Fibroblast of the aortic adventitia (primary cell): ENCODE measurements at regions not wholly inside any gene's neighbourhood (a gene's known extent, or its start where the extent isn't known, plus 50 kb on each side); places are given as distances from the start of the nearest gene placed in this dataset.
"Not testable (repeated sequence)": the region's sequence is repeated elsewhere in the genome, so short reads cannot be mapped to it uniquely, and the experiment has no call there.

ENCODE experiments used
- DNase-seq: peaks from one replicate; pipeline ENCODE4 v3.0.0-alpha.2; 2010; ENCODE audit warnings: low read depth
- H3K4me3 ChIP-seq: 2 replicates; pipeline ENCODE4 v1.5.1; 2011; ENCODE audit warnings: low read depth, mild to moderate bottlenecking, control low read depth, low read length, moderate library complexity
- CTCF ChIP-seq: IDR thresholded peaks from 2 replicates; pipeline ENCODE4 v1.5.1; 2011; ENCODE audit warnings: mild to moderate bottlenecking, low read length, control low read depth, inconsistent platforms; ENCODE audit not compliant: insufficient read depth

- H3K4me3 ChIP-seq, result no peak overlapping the region
- no peak for DNase-seq
- TF ChIP-seq CTCF, result no peak
Observed at GRCh38 chr6:155861821-155862220, 406.2 kb upstream of the NOX3 start.

- H3K4me3 ChIP-seq, DNase-seq: not testable (repeated sequence)
Observed at GRCh38 chr6:155858906-155859305, 403.3 kb upstream of the NOX3 start.

GRCh38 chr6:155854787-155855186 lies 399.1 kb upstream of the NOX3 start:
- H3K4me3 ChIP-seq, result no peak overlapping the region
- TF ChIP-seq CTCF, result no peak
- no peak for DNase-seq

GRCh38 chr6:155853011-155853410 lies 397.4 kb upstream of the NOX3 start:
- no peak for DNase-seq
- H3K4me3 ChIP-seq, result no peak overlapping the region
- TF ChIP-seq CTCF, result no peak

GRCh38 chr6:155850408-155850841 lies 394.8 kb upstream of the NOX3 start:
- no peak for TF ChIP-seq CTCF
- H3K4me3 ChIP-seq, result no peak overlapping the region
- DNase-seq, result peak; percentile 52

- no peak for TF ChIP-seq CTCF
- no peak for DNase-seq
- H3K4me3 ChIP-seq, result no peak overlapping the region
Observed at GRCh38 chr6:155847711-155848110, 392.1 kb upstream of the NOX3 start.

GRCh38 chr6:155837474-155837873 lies 381.8 kb upstream of the NOX3 start:
- no peak for DNase-seq
- no peak overlapping the region for H3K4me3 ChIP-seq
- TF ChIP-seq CTCF, result no peak
